ENCODE measurements at regions not wholly inside any gene's neighbourhood (a gene's known extent, or its start where the extent isn't known, plus 50 kb on each side); places are given as distances from the start of the nearest gene placed in this dataset.

- TF ChIP-seq POLR2A (IDR thresholded peaks at IDR 0.05; ENCODE audit: low read length) (no peak), GATA1 (IDR thresholded peaks at IDR 0.05; ENCODE audit: low read depth, low read length) (no peak)
Measured at GRCh38 chr12:75699251-75699650, 187.8 kb upstream of the KRR1 start.
